GM19238 (cell line): ENCODE measurements at regions not wholly inside any gene's neighbourhood (a gene's known extent, or its start where the extent isn't known, plus 50 kb on each side); places are given as distances from the start of the nearest gene placed in this dataset.
"Not testable (repeated sequence)": the region's sequence is repeated elsewhere in the genome, so short reads cannot be mapped to it uniquely, and the experiment has no call there.

Source experiments
- DNase-seq: peaks from one replicate; pipeline ENCODE4 v3.0.0; 2011; ENCODE audit warnings: low spot score; ENCODE audit not compliant: insufficient read length

- DNase-seq: no peak
These were observed 474.7 kb downstream of the EPM2A start for GRCh38 chr6:145260484-145261175.

- DNase-seq: no peak
These were observed 473.6 kb downstream of the EPM2A start for GRCh38 chr6:145261758-145262157.

GRCh38 chr6:145262771-145263170 is 472.5 kb downstream of the EPM2A start:
- DNase-seq: no peak

- no peak for DNase-seq
These were observed 471.5 kb downstream of the EPM2A start for GRCh38 chr6:145263778-145264211.

- no peak for DNase-seq
These were observed 468.8 kb downstream of the EPM2A start for GRCh38 chr6:145266432-145267075.

GRCh38 chr6:145267076-145267867 is 468.0 kb downstream of the EPM2A start:
- DNase-seq: no peak

GRCh38 chr6:145270464-145270863 is 464.9 kb downstream of the EPM2A start:
- DNase-seq: no peak

- no peak for DNase-seq
These were observed 464.3 kb downstream of the EPM2A start for GRCh38 chr6:145271040-145271439.

- no peak for DNase-seq
These were observed 463.7 kb downstream of the EPM2A start for GRCh38 chr6:145271577-145271976.

GRCh38 chr6:145272246-145272645 is 463.1 kb downstream of the EPM2A start:
- no peak for DNase-seq

GRCh38 chr6:145273136-145273535 is 462.2 kb downstream of the EPM2A start:
- DNase-seq: no peak

GRCh38 chr6:145274083-145274482 is 461.2 kb downstream of the EPM2A start:
- no peak for DNase-seq

- DNase-seq: no peak
These were observed 460.3 kb downstream of the EPM2A start for GRCh38 chr6:145275019-145275418.

GRCh38 chr6:145275787-145276186 is 459.5 kb downstream of the EPM2A start:
- no peak for DNase-seq

- no peak for DNase-seq
These were observed 458.6 kb downstream of the EPM2A start for GRCh38 chr6:145276756-145277155.

- DNase-seq: no peak
These were observed 457.8 kb downstream of the EPM2A start for GRCh38 chr6:145277358-145278086.

- DNase-seq: no peak
These were observed 457.0 kb downstream of the EPM2A start for GRCh38 chr6:145278163-145278807.

GRCh38 chr6:145279551-145279950 is 455.8 kb downstream of the EPM2A start:
- no peak for DNase-seq

- no peak for DNase-seq
These were observed 455.3 kb downstream of the EPM2A start for GRCh38 chr6:145279993-145280392.

GRCh38 chr6:145283209-145283608 is 452.1 kb downstream of the EPM2A start:
- DNase-seq: not testable (repeated sequence)

- DNase-seq: no peak
These were observed 451.5 kb downstream of the EPM2A start for GRCh38 chr6:145283856-145284255.
